GM21515 (cell line): ENCODE measurements at regions not wholly inside any gene's neighbourhood (a gene's known extent, or its start where the extent isn't known, plus 50 kb on each side); places are given as distances from the start of the nearest gene placed in this dataset.
"Not testable (repeated sequence)": the region's sequence is repeated elsewhere in the genome, so short reads cannot be mapped to it uniquely, and the experiment has no call there.

Experiments
- ATAC-seq: cut with Tn5 transposase; IDR thresholded peaks from one replicate; pipeline ENCODE4 v1.9.1; 2021; ENCODE audit not compliant: unreplicated experiment

GRCh38 chr2:167794554-167795255 lies 452.7 kb downstream of the STK39 start:
- ATAC-seq, result no peak

GRCh38 chr2:167793725-167794124 lies 453.7 kb downstream of the STK39 start:
- ATAC-seq, result no peak

- ATAC-seq, result no peak
Measured at GRCh38 chr2:167792126-167792525, 455.3 kb downstream of the STK39 start.

- ATAC-seq, result no peak
Measured at GRCh38 chr2:167790781-167791450, 456.5 kb downstream of the STK39 start.

GRCh38 chr2:167790189-167790588 lies 457.2 kb downstream of the STK39 start:
- ATAC-seq, result no peak

- no peak for ATAC-seq
Measured at GRCh38 chr2:167787562-167787961, 459.8 kb downstream of the STK39 start.

GRCh38 chr2:167787021-167787420 lies 460.4 kb downstream of the STK39 start:
- no peak for ATAC-seq

- ATAC-seq, result no peak
Measured at GRCh38 chr2:167785606-167786216, 461.7 kb downstream of the STK39 start.

GRCh38 chr2:167784084-167784425 lies 463.3 kb downstream of the STK39 start:
- no peak for ATAC-seq

GRCh38 chr2:167783261-167784083 lies 463.9 kb downstream of the STK39 start:
- no peak for ATAC-seq

- not testable (repeated sequence) for ATAC-seq
Measured at GRCh38 chr2:167781629-167782028, 465.8 kb downstream of the STK39 start.

- ATAC-seq, result no peak
Measured at GRCh38 chr2:167776359-167776758, 471.0 kb downstream of the STK39 start.

- ATAC-seq, result no peak
Measured at GRCh38 chr2:167771628-167772027, 475.8 kb downstream of the STK39 start.

GRCh38 chr2:167769020-167769419 lies 478.4 kb downstream of the STK39 start:
- ATAC-seq, result no peak

GRCh38 chr2:167767830-167768229 lies 479.6 kb downstream of the STK39 start:
- ATAC-seq, result no peak

GRCh38 chr2:167764772-167765341 lies 482.5 kb downstream of the STK39 start:
- no peak for ATAC-seq

- ATAC-seq, result no peak
Measured at GRCh38 chr2:167761465-167762136, 485.8 kb downstream of the STK39 start.

GRCh38 chr2:167759531-167759930 lies 487.9 kb downstream of the STK39 start:
- no peak for ATAC-seq

- ATAC-seq, result no peak
Measured at GRCh38 chr2:167758292-167758691, 489.1 kb downstream of the STK39 start.

- no peak for ATAC-seq
Measured at GRCh38 chr2:167756446-167756845, 490.9 kb downstream of the STK39 start.

- no peak for ATAC-seq
Measured at GRCh38 chr2:167753142-167753541, 494.3 kb downstream of the STK39 start.
